Hepatocyte (in vitro differentiated cells): ENCODE measurements at regions not wholly inside any gene's neighbourhood (a gene's known extent, or its start where the extent isn't known, plus 50 kb on each side); places are given as distances from the start of the nearest gene placed in this dataset.

ENCODE experiments used
- DNase-seq: peaks from one replicate; pipeline ENCODE4 v3.0.0-alpha.2; 2016; ENCODE audit warnings: low spot score
- H2AFZ ChIP-seq: fragments of 200-600 bp; sonication (generic); 2 replicates; pipeline ENCODE4 v1.6.0; 2016; ENCODE audit warnings: antibody characterized with exemption, mild to moderate bottlenecking
- H3K27ac ChIP-seq: fragments of 200-600 bp; sonication (generic); 2 replicates; pipeline ENCODE4 v1.5.1; 2016; ENCODE audit warnings: mild to moderate bottlenecking
- H3K27me3 ChIP-seq: fragments of 200-600 bp; sonication (generic); 2 replicates; pipeline ENCODE4 v1.6.1; 2016
- H3K36me3 ChIP-seq: fragments of 200-600 bp; sonication (generic); replicated peaks from 2 replicates; pipeline ENCODE4 v1.5.1; 2016; ENCODE audit warnings: low read depth; ENCODE audit not compliant: insufficient read depth
- H3K4me1 ChIP-seq: fragments of 200-600 bp; sonication (generic); 2 replicates; pipeline ENCODE4 v1.5.1; 2016; ENCODE audit warnings: mild to moderate bottlenecking, moderate library complexity; ENCODE audit not compliant: insufficient read depth
- H3K4me2 ChIP-seq: fragments of 200-600 bp; sonication (generic); 2 replicates; pipeline ENCODE4 v1.6.0; 2016
- H3K4me3 ChIP-seq: fragments of 200-600 bp; sonication (generic); 2 replicates; pipeline ENCODE4 v1.5.1; 2016; ENCODE audit warnings: mild to moderate bottlenecking
- H3K79me2 ChIP-seq: fragments of 200-600 bp; sonication (generic); 2 replicates; pipeline ENCODE4 v1.6.0; 2017; ENCODE audit warnings: mild to moderate bottlenecking
- H3K9me2 ChIP-seq: fragments of 200-600 bp; sonication (generic); replicated peaks from 2 replicates; pipeline ENCODE4 v1.6.0; 2017; ENCODE audit warnings: mild to moderate bottlenecking; ENCODE audit not compliant: insufficient read depth
- H3K9me3 ChIP-seq: fragments of 200-600 bp; sonication (generic); 2 replicates; pipeline ENCODE4 v1.5.1; 2016; ENCODE audit warnings: low read depth, mild to moderate bottlenecking
- H4K20me1 ChIP-seq: fragments of 200-600 bp; sonication (generic); 2 replicates; pipeline ENCODE4 v1.6.0; 2016; ENCODE audit warnings: mild to moderate bottlenecking; ENCODE audit not compliant: insufficient read depth, poor library complexity, severe bottlenecking
- EZH2 ChIP-seq: fragments of 200-600 bp; sonication (generic); IDR thresholded peaks from 2 replicates; pipeline ENCODE4 v1.6.1; 2016; ENCODE audit warnings: antibody characterized with exemption, mild to moderate bottlenecking, borderline replicate concordance
- EZH2phosphoT487 ChIP-seq: fragments of 200-600 bp; sonication (generic); IDR thresholded peaks from one replicate; pipeline ENCODE4 v1.6.1; 2018; ENCODE audit warnings: antibody characterized with exemption, mild to moderate bottlenecking, low read depth, moderate library complexity; ENCODE audit not compliant: unreplicated experiment, severe bottlenecking
- WGBS: methylation state at CpG from one replicate; pipeline ENCODE4 v1.1.6; 2016; ENCODE audit warnings: low lambda C conversion rate; ENCODE audit errors: missing lambda C conversion rate; 5-methylcytosine and 5-hydroxymethylcytosine counted together
- TF ChIP-seq, protein P1 (sequence below): fragments of 200-600 bp; sonication (generic); IDR thresholded peaks from 2 replicates; pipeline ENCODE4 v1.5.1; 2016; ENCODE audit warnings: antibody characterized with exemption, mild to moderate bottlenecking; ENCODE audit not compliant: poor library complexity

- no peak for TF ChIP-seq EZH2phosphoT487
- TF ChIP-seq, protein P1, sequence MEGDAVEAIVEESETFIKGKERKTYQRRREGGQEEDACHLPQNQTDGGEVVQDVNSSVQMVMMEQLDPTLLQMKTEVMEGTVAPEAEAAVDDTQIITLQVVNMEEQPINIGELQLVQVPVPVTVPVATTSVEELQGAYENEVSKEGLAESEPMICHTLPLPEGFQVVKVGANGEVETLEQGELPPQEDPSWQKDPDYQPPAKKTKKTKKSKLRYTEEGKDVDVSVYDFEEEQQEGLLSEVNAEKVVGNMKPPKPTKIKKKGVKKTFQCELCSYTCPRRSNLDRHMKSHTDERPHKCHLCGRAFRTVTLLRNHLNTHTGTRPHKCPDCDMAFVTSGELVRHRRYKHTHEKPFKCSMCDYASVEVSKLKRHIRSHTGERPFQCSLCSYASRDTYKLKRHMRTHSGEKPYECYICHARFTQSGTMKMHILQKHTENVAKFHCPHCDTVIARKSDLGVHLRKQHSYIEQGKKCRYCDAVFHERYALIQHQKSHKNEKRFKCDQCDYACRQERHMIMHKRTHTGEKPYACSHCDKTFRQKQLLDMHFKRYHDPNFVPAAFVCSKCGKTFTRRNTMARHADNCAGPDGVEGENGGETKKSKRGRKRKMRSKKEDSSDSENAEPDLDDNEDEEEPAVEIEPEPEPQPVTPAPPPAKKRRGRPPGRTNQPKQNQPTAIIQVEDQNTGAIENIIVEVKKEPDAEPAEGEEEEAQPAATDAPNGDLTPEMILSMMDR = no peak
- TF ChIP-seq EZH2 = no peak
- WGBS = 96% methylated on average over 2 of the region's 2 CpGs
- no peaks in the 10 kb centered on the region for H3K9me3 ChIP-seq
Measured at GRCh38 chr14:40398981-40399380, 966.7 kb upstream of the FBXO33 start.

DNA sequence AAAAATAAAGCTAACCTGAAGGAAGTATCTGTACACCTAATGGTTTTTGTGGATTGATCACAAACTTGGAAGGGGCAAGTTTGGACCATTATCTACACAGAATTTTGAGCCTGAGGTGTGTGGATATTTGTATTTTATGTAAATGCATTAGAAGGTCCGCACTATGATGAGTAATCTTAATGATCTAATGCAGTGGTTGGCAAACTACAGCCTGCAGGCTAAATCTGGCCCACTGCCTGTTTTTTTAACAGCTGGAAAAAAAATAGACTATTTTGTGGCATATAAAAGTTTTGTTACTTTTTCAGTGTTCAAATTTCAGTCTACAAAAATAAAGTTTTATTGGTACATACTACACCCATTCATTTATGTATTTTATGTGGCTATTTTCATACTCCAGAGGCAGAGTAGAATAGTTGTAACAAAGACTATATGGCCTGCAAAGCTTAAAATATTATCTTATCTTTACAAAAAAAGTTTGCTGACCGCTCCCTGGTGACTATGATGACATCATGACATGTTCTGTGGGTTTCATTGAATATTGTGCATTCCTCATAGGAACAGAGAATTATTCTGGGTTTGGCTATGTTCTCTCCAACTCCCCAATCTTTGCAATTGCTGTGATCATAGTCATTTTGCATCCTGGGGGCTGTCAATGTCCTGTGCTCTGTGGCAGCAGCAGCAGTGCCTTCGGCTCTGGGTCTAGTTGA is 962.6 kb upstream of the FBXO33 start:
- Histone ChIP-seq H4K20me1 (no peaks in the 10 kb centered on the region), H3K9me2 (no peaks in the 10 kb centered on the region), H3K9me3 (no peaks in the 10 kb centered on the region), H3K79me2 (no peaks in the 10 kb centered on the region), H3K27me3 (no peaks in the 10 kb centered on the region), H2AFZ (no peak overlapping the region), H3K27ac (no peak overlapping the region), H3K4me3 (no peak overlapping the region), H3K4me2 (no peak overlapping the region), H3K4me1 (no peaks in the 10 kb centered on the region), H3K36me3 (no peaks in the 10 kb centered on the region)
- TF ChIP-seq EZH2 (no peak), EZH2phosphoT487 (no peak)
- TF ChIP-seq, protein P1 = no peak
- 71% methylated on average over 3 of the region's 3 CpGs for whole genome bisulfite sequencing
- DNase-seq = no peak

More at GRCh38 chr14:40398981-40399380, 966.7 kb upstream of the FBXO33 start:
- Histone ChIP-seq H4K20me1 (no peaks in the 10 kb centered on the region), H3K4me3 (no peak overlapping the region), H3K27me3 (no peaks in the 10 kb centered on the region), H3K4me2 (no peak overlapping the region), H3K36me3 (no peaks in the 10 kb centered on the region), H3K9me2 (no peaks in the 10 kb centered on the region), H3K4me1 (no peaks in the 10 kb centered on the region), H3K27ac (no peak overlapping the region), H3K79me2 (no peaks in the 10 kb centered on the region), H2AFZ (no peak overlapping the region)
- DNase-seq = no peak

- Histone ChIP-seq H3K27me3 (no peaks in the 10 kb centered on the region), H3K36me3 (no peaks in the 10 kb centered on the region), H3K79me2 (no peaks in the 10 kb centered on the region), H3K4me3 (no peak overlapping the region), H3K9me2 (no peaks in the 10 kb centered on the region), H3K4me2 (no peak overlapping the region), H2AFZ (no peak overlapping the region), H4K20me1 (no peaks in the 10 kb centered on the region), H3K9me3 (no peaks in the 10 kb centered on the region), H3K4me1 (no peaks in the 10 kb centered on the region), H3K27ac (no peak overlapping the region)
- no peak for DNase-seq
- TF ChIP-seq EZH2phosphoT487 (no peak), EZH2 (no peak)
- TF ChIP-seq, protein P1 = no peak
Measured at GRCh38 chr14:40393143-40393542, 960.9 kb upstream of the FBXO33 start.

- no peak for DNase-seq
- 48% methylated on average over 1 of the region's 1 CpG for WGBS
- Histone ChIP-seq H3K9me3 (no peaks in the 10 kb centered on the region), H3K4me2 (no peak overlapping the region), H3K4me1 (no peaks in the 10 kb centered on the region), H3K79me2 (no peaks in the 10 kb centered on the region), H3K4me3 (no peak overlapping the region), H3K36me3 (no peaks in the 10 kb centered on the region), H3K27ac (no peak overlapping the region), H4K20me1 (no peaks in the 10 kb centered on the region), H2AFZ (no peak overlapping the region), H3K27me3 (no peaks in the 10 kb centered on the region), H3K9me2 (no peaks in the 10 kb centered on the region)
- no peak for TF ChIP-seq EZH2
- TF ChIP-seq EZH2phosphoT487 = no peak
- TF ChIP-seq, protein P1 = no peak
Measured at GRCh38 chr14:40386433-40386832, 954.2 kb upstream of the FBXO33 start.
